ENCODE measurements at regions not wholly inside any gene's neighbourhood (a gene's known extent, or its start where the extent isn't known, plus 50 kb on each side); places are given as distances from the start of the nearest gene placed in this dataset.
"Not testable (repeated sequence)": the region's sequence is repeated elsewhere in the genome, so short reads cannot be mapped to it uniquely, and the experiment has no call there.

DNA sequence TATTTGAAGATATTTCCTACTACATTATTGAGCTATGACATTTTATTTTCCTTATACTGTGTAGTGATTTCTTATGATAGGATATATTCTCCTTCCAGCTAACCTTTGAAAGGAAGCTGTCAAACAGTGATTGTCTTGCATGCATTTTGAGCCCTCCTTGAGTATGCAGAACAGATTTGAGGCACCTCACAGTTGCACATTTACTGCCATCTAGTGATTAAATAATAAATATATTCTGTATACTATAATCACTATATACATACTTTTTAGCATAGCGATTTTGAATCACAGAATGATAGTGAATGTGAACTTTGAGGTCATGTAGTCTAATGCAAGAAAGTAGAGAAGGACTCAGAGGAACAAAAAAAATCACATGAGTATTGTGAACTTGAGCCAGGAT is 268.4 kb upstream of the CDH19 start:
- no peak for DNase-seq (ENCODE audit: low spot score)

DNA sequence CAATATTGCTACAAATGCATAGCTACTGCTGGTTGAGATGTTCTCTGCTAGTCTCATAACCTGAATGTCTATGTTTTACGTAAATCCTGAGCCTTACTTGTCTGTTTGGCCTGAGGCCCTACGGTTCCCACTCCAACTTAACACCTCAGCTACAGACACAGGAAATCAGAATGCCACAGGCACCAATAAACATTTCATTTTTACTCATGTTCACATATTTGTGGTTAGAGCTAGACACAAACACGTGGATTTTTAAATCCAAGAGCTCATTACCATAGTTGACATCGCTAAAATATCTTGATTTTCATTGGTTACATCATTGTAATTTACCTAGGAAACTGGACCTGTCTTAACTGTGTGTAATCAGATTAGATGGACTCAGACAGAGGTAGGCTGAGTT is 263.8 kb upstream of the CDH19 start:
- DNase-seq (ENCODE audit: low spot score): no peak

DNA sequence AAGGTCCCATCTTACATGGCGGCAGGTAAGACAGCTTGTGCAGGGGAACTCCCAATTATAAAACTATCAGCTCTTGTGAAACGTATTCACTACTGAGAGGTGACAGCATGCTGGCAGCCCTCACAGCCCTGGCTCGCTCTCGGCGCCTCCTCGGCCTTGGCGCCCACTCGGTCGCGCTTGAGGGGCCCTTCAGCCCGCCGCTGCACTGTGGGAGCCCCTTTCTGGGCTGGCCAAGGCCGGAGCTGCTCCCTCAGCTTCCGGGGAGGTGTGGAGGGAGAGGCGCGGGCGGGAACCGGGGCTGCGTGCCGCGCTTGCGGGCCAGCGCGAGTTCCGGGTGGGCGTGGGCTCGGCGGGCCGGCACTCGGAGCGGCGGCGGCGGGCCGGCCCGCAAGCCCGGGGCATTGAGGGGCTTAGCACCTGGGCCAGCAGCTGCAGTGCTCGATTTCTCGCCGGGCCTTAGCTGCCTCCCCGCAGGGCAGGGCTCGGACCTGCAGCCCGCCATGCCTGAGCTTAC is 262.6 kb upstream of the CDH19 start:
- not testable (repeated sequence) for DNase-seq (ENCODE audit: low spot score)

DNA sequence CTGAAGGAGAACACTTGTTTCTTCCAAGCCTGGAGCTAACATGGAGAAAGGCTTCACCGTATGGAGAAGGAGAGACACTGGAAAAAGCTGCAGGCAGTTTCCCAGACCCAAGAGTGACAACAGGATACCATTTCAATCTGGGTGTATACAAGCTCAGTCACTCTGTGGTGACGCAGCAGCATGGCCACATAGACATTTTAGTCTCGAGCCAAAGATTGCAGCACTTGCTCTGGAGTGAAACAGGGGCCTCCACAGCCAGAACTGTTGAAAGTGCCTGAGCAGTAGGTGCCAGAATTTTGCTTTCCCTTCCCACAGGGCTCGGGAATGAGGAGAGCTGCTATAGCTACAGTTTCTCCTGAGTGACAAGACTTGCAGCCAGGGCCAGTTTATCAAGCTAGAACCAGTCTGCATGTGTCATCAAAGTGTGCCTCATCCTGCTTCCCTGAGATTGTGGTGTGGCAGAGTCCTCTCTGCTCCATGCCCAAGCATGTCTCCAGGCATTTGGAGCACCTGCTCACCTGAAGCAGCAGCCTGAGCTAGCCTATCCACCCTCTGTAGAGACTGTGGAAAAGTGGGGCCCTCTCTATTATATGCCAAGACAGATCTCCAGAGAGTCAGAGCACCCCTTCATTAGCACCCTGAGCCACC is 234.6 kb upstream of the CDH19 start:
- no peak for DNase-seq (ENCODE audit: low spot score)

DNA sequence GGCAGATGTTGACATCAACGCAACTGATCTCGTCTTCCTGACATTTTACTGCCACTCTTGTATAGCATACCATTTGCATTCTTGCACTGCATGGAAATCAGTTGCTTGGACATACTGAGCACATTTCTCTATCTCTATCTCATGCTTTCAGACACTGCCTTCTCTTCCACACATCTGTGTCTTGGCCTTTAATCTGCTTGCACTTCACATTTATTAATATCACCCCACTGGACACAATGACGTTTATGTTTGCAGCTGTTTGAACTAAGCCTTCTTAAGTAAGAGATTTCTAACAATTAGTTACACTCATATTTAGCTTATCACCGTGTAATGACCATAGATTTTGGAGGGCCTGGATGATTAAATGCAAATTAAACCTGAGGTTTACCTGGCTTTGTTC is 229.8 kb upstream of the CDH19 start:
- no peak for DNase-seq (ENCODE audit: low spot score)

DNA sequence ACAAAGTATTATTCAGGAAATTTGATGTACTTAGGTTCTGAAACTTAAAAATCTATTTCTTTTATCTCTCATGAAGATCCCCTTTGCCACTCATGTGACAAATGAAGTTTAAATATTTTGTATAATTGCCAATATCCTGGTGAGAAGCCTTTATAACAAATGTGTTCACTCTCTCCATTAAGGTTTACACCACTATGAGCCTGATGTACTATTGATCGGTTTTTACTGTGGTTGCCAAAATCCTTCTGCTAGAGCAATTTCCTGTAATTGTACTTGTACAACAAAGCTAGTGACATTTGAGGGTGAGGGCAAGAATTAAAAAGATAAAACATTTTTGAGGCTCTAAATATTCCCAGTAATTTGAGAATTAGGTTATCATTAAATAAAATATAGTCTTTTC is 222.3 kb upstream of the CDH19 start:
- no peak for DNase-seq (ENCODE audit: low spot score)

DNA sequence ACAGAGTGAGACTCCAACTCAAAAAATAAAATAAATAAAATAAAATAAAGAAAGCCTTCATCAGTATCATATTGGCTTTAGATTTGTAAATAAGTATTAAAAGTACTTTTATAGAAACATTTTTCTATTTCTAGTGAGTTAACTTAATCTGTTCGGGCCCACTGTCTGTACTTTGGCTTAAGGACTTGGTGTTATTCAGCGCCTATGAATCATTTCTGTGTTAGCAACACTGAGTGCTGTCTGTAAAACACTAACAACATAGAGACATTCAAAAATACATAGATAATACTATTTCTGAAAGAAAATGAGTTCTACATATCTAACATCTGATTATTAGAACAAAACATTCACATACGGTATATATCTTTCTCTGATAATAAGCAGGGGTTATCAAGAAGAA is 221.5 kb upstream of the CDH19 start:
- no peak for DNase-seq (ENCODE audit: low spot score)

DNA sequence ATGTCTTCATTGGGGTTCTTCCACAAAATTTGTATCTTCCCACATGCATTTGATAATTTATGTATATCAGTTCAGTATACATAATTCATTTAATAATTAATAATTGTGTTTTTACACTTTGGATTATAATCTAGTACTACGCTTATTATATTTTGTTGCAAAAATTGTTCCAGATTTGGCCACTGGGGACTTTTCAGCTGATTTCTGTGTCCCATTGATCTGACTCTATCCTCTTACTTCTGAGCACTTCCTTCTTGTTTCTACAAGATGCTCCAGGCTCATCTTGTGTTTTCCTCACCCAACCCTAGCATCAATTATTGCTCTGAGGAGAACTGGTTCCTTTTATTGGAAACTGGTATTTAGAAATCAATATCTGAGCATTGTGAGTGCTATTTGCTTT is 215.3 kb upstream of the CDH19 start:
- DNase-seq (ENCODE audit: low spot score): no peak

DNA sequence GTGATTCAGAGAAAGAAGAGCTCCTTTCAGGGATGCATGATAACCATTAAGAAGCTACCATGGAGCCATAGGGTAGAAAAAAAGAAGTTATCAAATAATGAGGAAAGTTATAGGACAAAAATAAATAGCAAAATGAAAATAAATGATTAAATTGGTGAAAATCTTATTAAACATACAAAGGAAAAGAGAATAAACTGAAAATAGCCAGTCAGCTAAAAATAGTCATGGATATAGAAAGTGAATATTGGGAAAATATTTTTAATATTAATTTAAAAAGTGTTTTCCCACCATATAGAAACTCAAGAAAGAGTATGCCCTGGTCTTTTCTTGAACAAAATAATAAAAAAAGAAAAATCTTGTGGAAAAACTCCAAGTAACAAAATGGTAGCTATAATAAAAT is 209.2 kb upstream of the CDH19 start:
- no peak for DNase-seq (ENCODE audit: low spot score)

DNA sequence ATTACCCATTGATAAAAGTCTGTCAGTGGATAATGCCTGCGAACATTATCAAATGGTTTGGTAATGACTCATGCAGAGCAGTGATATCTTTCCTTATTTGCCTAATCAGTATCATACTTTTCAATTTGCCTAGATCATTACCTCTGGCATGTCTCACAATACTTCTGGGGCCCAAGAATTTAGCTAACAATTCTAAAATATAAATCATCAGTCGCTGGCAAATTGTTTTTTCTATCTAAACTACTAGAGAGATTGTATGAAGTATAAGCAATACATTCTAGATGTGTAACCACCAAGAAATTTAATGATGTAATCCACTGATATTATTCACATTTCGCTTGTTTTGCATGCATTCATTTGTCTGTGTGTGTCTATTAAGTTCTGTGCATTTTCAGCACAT is 191.2 kb upstream of the CDH19 start:
- DNase-seq (ENCODE audit: low spot score): no peak

DNA sequence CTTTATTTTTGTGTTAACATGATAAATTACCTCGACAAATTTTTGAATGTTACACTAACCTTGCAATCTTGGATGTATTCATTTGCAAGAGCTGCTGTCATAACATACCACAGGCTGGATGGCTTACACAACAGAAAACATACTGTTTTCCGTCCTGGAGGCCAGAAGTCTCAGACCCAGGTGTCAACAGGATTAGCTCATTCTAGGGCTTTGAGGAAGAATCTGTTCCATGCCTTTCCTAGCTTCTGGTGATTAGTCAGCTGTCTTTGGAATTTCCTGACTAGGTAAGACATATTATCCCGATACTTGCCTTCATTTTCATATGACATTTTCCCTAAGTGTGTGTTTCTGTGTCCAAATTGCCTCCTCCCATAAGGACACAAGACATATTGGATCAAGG is 188.6 kb upstream of the CDH19 start:
- DNase-seq (ENCODE audit: low spot score): no peak

DNA sequence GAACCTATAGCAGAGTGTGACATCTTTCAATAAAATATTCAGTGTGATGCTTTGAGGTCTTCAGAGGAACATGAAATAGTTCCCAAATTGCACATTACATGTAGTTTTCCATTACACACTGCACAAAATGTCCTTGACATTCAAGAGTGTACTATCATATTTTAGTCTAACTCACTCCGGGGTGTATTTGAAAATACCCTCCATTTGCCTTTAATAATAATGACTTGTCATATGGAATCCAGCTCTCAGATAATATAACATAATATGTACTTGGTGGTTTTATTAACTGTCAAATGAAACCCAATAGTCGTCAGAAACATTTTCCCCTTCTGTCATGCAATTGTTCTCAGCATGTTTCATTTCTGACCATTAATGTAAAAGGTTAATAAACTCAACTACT is 176.7 kb upstream of the CDH19 start:
- no peak for DNase-seq (ENCODE audit: low spot score)

DNA sequence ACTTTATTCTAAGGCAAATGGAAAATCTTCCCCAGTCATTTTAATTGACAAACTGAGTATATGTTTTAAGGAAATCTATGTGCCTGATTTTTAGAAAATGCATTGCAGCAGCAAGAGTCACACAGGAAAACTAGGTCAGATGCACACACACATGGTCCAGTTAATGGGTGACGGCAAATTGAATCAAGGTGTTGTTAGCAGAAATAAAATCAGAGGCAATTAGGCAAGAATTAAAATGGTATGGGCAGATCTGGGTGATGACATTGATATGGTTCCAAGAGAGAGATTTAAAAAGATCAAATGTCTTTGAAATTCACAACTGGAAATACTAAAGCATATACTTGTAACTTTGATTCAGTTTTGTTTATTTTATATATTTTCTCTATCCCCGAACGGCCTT is 174.2 kb upstream of the CDH19 start:
- DNase-seq (ENCODE audit: low spot score): no peak

DNA sequence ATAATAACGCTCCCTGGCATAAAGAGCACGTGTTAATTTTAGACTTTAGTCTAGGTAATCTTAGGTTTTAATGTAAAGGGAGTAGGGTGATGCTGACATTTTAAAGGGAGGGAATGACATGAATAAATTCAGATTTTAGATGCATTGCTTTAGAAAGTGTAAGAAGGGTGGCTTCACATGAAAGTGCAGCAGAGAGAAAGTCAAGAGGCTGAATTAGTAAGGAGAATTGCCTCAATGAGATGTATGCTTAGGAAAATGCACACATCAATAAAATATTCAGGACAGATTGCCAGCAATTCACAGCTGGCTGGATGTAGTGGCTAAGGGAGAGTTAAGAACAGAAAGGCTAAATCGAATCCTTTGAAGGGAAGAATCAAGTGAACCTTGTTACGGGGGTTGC is 165.5 kb upstream of the CDH19 start:
- no peak for DNase-seq (ENCODE audit: low spot score)

DNA sequence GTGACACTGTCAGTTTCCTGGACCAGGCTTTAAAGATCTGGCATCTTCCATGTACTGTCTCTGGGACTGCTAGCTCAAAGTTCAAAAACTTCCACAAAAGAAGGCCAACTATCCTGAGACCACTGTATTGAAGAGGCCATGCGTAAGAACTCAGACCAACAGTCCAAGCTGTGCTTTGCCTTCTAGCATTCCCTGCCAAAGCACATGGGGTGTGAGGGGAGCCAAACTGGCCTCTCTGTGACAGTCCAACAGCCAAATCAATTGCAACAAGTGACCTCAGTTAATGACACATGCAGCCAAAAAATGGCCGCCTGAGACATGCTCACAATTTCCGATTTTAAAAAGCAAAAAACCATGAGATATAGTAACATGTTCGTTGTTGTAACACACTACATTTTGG is 160.3 kb upstream of the CDH19 start:
- no peak for DNase-seq (ENCODE audit: low spot score)

DNA sequence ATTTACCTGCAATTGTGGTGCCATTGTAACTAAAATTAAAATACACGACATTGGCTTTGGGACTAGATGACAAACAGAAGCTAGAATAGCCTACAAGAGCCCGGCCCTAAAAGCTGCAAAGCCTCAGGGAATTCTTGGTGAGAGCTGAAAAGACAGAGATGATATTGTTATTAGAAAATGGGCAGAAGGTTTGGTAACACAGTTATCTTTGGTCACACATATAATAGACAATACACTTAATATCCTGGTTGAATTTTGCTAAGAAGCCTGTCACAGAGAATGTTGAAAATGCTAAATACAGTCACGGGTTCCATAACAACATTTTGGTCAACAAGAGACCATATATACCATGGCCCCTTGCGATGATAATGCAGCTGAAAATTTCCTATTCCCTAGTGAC is 157.3 kb upstream of the CDH19 start:
- no peak for DNase-seq (ENCODE audit: low spot score)

DNA sequence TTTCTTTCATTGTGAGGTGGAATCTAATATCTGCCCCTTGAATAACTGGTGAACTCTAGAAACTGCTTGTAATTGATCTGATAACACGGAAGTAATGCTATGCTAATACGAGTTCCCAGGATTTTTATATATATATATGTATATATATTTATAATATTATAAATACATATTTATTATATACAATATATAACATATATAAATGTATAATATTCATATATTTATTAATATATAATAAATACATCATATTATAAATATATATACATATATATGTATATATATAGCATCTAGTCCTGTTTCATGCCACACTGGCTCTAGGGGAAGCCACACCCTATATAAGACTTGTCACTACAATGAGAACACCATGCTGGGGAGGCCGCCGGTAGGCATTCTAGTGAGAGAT is 156.7 kb upstream of the CDH19 start:
- DNase-seq (ENCODE audit: low spot score): no peak

DNA sequence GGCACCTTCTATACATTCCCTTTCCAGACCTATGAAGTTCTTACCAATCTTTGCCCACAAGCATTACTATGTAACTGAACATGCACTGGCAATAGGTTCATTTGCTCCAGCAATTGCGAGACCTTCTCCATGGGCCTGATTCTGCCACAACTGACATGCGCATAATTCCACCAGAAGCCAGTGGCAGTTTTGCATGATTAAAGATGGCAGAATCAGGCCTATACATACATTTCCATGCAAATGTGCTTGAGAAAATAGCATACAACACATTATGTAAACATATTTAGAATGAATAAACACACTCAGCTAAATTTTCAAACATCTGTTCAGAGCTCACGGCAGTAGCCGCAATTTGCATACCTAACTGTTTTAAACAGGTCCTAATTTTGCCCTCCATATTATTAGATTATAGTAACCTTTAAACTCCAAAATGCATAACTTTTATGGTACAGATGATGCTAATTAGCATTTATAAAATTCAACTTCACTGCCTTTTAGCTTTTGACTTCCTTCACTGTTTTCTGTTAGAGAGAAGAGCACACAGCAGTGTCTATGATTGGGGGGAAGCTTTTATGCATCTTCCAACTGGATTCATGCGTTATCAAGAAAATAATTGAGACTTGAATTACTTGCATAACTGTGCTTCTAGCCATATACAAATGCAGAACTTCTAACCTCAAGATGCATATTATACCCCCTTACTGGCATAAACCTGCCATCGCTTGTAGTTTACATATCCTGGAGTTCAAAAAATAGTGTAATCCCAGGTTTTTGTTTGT is 155.3 kb upstream of the CDH19 start:
- DNase-seq (ENCODE audit: low spot score): no peak

DNA sequence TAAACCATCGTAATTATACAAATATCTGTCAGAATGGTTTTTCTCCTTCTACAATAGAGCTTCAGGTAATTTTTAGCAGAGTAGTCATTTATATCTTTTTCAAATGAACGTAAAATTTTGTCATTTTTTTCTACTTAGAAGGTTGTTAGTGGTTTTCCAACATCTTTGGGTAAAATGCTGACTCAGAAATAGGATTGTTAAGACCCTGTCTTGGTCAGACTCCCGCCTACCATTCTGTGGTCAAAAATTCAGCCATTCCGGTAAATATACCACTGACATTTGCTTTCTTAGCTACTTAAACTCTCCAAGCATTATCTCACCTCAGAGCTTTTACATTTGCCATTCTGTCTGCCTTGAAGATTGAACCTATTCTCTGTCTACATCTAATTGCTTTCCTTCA is 154.1 kb upstream of the CDH19 start:
- DNase-seq (ENCODE audit: low spot score): no peak

DNA sequence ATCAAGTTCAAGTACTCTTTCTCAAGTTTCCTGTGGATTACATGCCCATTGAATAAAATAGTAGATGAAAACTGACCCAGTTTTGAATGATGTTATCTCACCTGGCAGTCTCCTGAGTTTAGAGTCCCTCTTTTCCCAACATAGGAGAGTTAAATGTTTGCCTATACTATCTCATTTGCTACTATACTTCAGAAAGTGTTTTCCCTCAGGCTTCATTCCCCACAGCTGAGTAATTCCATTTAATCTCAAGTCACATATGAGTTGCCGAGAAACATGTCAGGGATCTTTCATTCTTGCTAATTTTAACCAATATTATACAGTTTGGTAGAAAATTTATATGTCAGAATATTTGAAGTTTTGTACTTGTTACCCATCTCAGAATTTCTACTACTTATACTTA is 150.4 kb upstream of the CDH19 start:
- DNase-seq (ENCODE audit: low spot score): no peak

DNA sequence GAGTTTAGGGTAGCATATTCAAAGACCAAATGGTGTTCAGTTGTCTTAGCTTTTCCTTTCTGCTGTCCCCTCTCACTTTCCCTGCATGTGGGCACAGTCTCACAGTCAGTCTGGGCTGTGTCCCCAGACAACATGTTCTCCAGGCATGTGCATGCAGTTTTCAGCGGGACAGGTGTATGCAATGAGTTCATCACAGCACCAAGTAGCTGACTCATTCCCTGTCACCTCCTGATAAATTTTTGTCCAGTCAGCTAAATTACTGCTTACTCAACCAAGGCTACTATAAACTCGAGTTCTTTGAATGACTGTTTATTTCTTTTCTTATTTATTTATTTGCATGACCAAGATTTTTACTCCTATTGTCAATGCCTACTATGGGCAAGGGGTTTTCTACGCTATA is 148.8 kb upstream of the CDH19 start:
- DNase-seq (ENCODE audit: low spot score): no peak

DNA sequence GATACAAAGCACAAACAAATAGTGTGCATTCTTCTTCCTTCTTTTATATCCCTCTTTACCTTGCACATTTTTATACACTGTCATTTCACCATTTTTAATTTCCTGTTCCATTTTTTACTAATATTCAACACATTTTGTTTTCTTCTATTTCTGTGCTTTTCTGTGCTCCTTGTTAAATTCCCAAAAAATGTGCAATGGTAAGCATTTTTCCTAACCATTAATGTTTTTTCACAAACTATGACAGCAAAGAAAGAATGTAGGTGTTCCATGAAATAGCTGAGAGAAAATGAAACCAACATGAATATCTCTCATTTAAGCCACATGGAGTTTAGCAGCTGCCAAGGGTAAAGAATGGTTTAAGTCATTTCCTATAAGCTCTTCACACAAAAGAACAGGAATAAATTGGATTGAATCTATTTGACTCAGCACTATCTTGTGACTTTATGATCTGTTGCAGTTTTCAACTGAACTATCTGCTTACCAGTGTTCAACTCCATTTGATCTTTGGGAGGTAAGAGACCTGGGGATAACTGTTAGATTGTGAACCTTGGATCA is 145.7 kb upstream of the CDH19 start:
- no peak for DNase-seq (ENCODE audit: low spot score)

DNA sequence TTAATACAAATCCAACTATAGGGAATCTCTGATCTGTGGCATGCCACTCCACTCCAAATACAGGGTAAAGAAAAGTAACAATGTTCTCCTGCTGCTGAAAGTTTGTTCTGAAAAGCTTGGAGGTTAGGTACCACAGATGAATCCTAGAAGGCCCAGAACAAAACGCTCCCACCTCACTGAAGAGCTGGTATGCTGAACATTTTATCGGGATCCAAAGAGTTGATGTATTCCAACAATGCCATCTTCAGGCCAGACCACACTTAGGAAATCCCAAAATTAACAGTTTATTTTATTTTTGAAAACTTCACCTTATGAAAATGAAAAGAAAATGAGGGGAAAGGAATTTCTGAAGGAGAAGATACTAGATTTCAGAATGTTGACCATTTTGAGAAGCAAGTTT is 145.1 kb upstream of the CDH19 start:
- DNase-seq (ENCODE audit: low spot score): no peak
